AG04450 (cell line): ENCODE measurements at regions not wholly inside any gene's neighbourhood (a gene's known extent, or its start where the extent isn't known, plus 50 kb on each side); places are given as distances from the start of the nearest gene placed in this dataset.

Experiments used
- CTCF ChIA-PET: fragments of 300-600, 350-600 bp; formaldehyde crosslinking; extraction: SDS; loops from one replicate; lab custom pipeline; 2022; ENCODE audit warnings: antibody characterized with exemption, inconsistent platforms; lab: Charles Lee
- POLR2A ChIA-PET: fragments of 350-600 bp; formaldehyde crosslinking; extraction: SDS; loops from one replicate; lab custom pipeline; 2021; ENCODE audit warnings: antibody characterized with exemption, inconsistent platforms; lab: Yijun Ruan, JAX
- DNase-seq: peaks from one replicate; pipeline ENCODE4 v3.0.0-alpha.2; 2011; ENCODE audit warnings: low read depth, low spot score
- H3K27ac ChIP-seq: one replicate; pipeline ENCODE4 v1.5.1; 2012; ENCODE audit warnings: low read depth, low read length, control low read depth
- H3K27me3 ChIP-seq: one replicate; pipeline ENCODE4 v1.6.0; 2012; ENCODE audit warnings: low read length; ENCODE audit not compliant: control insufficient read depth, insufficient read depth
- H3K4me3 ChIP-seq: 2 replicates; pipeline ENCODE4 v1.5.1; 2011; ENCODE audit warnings: mild to moderate bottlenecking, low read depth, low read length, control low read depth
- H3K9me3 ChIP-seq: 2 replicates; pipeline ENCODE4 v1.5.1; 2012; ENCODE audit warnings: low read length; ENCODE audit not compliant: control insufficient read depth, insufficient read depth
- CTCF ChIP-seq: IDR thresholded peaks from 2 replicates; pipeline ENCODE4 v1.5.1; 2011; ENCODE audit warnings: low read depth, low read length, control low read depth, inconsistent platforms

GRCh38 chr16:50953290-50953689 lies 197.8 kb downstream of the SALL1 start:
- no peaks in the 10 kb centered on the region for H3K9me3 ChIP-seq
- H3K4me3 ChIP-seq, result no peak overlapping the region
- no peaks in the 10 kb centered on the region for H3K27me3 ChIP-seq
- ChIA-PET CTCF (no interaction called here), POLR2A (no interaction called here)
- TF ChIP-seq CTCF, result no peak
- H3K27ac ChIP-seq, result no peak overlapping the region
- DNase-seq, result no peak

GRCh38 chr16:50950955-50951354 lies 200.1 kb downstream of the SALL1 start:
- ChIA-PET POLR2A (no interaction called here), CTCF (no interaction called here)
- DNase-seq, result no peak

GRCh38 chr16:50948268-50948930 lies 202.7 kb downstream of the SALL1 start:
- no peak for DNase-seq
- H3K4me3 ChIP-seq, result no peak overlapping the region
- no peak for TF ChIP-seq CTCF
- no peaks in the 10 kb centered on the region for H3K27me3 ChIP-seq
- CTCF ChIA-PET, result no interaction called here
- no peak overlapping the region for H3K27ac ChIP-seq
- H3K9me3 ChIP-seq, result no peaks in the 10 kb centered on the region
- POLR2A ChIA-PET, result no interaction called here

More at GRCh38 chr16:50950955-50951354, 200.1 kb downstream of the SALL1 start:
- Histone ChIP-seq H3K27ac (no peak overlapping the region), H3K9me3 (no peaks in the 10 kb centered on the region), H3K27me3 (no peaks in the 10 kb centered on the region), H3K4me3 (no peak overlapping the region)
- TF ChIP-seq CTCF, result no peak

- no peak for TF ChIP-seq CTCF
- POLR2A ChIA-PET, result no interaction called here
- CTCF ChIA-PET, result no interaction called here
- no peak overlapping the region for H3K27ac ChIP-seq
- H3K9me3 ChIP-seq, result no peaks in the 10 kb centered on the region
- DNase-seq, result no peak
- no peaks in the 10 kb centered on the region for H3K27me3 ChIP-seq
- H3K4me3 ChIP-seq, result no peak overlapping the region
These were observed 203.2 kb downstream of the SALL1 start for GRCh38 chr16:50947826-50948225.

GRCh38 chr16:50946606-50947005 lies 204.5 kb downstream of the SALL1 start:
- H3K9me3 ChIP-seq, result no peaks in the 10 kb centered on the region
- POLR2A ChIA-PET, result no interaction called here
- no peaks in the 10 kb centered on the region for H3K27me3 ChIP-seq
- H3K27ac ChIP-seq, result no peak overlapping the region
- CTCF ChIA-PET, result no interaction called here
- DNase-seq, result no peak
- no peak overlapping the region for H3K4me3 ChIP-seq
- no peak for TF ChIP-seq CTCF
